Stimulated activated CD4-positive, alpha-beta T cell treated with anti-CD3 and anti-CD28 coated beads, Interleukin-2, amount 100 ng/mL, for 48 hours (primary cell): ENCODE measurements at regions not wholly inside any gene's neighbourhood (a gene's known extent, or its start where the extent isn't known, plus 50 kb on each side); places are given as distances from the start of the nearest gene placed in this dataset.
A peak's percentile ranks its signal among the peaks of the same experiment; 100 is the strongest.

ENCODE experiments used
- DNase-seq, 2 donors: peaks; one replicate each; pipeline ENCODE4 v3.0.0-alpha.2; 2020

DNA sequence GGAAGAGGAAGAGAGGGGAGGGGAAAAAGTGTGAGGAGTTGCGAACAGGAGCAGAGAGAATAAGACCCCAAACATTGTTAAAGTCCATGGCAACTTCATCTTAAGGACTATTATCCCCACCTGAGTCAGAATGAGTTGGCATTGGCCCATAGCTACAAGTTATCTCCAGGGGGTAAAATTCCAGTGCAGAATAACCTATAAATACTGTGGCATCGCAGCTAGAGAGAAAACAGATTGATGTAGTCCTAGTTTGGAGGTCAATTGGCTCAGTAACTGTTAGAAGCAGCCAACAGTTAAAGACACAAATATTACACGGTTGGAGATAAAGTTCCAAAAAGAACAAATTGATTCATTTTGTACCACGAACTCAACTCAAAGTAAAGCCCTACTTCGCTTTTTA lies 313.9 kb upstream of the CCDC54 start:
- no peak for DNase-seq

- peak; percentile 68 to 76 for DNase-seq
Measured at GRCh38 chr3:107064405-107065060, 312.7 kb upstream of the CCDC54 start.

DNA sequence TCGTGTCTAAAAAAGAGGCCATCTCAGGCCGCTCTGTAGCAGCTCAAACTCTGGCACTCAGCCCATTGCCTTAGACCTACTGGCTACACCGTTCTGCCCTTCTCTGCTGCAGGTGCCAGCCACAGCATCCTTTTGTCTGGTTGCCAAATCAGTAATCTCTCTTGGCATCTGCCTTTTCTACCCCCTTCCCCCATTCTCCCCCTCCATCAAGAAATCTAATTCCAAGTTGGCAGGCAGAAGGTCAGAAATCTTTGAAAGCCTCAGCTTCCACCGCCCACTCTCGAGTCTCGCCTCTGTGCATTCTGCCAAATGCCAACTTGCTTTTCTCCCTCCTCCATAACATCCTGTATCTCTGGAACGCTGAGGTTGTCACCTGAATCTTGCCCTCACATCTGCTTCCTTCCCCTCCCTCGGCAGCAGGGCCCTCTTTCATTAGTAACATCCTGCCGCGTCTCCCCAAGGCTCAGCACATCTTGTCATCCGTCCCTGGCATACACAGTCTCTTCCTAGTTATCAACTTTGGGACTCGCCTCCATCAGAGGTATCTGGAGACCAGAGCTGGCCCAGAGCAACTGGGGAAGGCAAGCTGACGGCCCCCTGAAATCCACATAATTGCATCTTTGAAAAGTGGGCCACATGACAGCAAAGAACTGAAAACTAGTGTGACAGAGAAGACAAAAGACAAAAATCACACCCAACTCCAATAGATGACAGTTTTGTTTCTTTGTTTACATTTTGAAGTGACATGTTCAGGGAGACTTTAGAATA lies 312.0 kb upstream of the CCDC54 start:
- DNase-seq = no peak

DNA sequence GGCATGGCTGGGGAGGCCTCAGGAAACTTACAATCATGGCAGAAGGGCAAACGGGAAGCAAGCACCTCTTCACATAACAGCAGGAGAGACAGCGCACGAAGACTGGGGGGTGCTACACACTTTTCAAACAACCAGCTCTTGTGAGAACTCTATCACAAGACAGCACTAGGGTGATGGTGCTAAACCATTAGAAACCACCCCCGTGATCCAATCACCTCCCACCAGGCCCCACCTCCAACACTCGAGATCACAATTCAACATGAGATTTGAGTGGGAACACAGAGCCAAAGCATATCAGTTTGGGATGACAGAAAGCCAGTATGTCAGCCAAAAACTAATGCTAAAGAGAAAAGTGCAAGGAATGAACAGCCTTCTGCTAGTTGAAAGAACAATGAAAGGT lies 309.8 kb upstream of the CCDC54 start:
- no peak for DNase-seq

- no peak for DNase-seq
Measured at GRCh38 chr3:107068980-107069379, 308.3 kb upstream of the CCDC54 start.

DNA sequence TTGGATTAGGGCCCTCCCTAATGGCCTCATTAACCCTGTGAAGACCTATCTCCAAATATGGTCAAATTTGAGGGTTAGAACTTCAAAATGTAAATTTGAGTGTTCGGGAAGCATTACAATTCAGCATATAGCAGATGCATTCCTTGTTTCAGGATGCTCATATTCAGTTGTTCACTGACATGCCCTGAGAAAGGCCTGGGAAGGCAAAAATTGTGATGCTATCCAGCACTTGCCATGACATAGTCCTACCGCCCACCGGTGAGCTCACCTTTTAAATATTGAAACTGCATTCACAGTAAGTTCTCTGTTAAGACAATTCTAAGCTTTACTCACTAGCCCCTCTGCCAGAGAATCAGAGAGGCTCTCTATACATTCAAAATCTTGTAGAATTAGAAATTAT lies 300.3 kb upstream of the CCDC54 start:
- no peak for DNase-seq

DNA sequence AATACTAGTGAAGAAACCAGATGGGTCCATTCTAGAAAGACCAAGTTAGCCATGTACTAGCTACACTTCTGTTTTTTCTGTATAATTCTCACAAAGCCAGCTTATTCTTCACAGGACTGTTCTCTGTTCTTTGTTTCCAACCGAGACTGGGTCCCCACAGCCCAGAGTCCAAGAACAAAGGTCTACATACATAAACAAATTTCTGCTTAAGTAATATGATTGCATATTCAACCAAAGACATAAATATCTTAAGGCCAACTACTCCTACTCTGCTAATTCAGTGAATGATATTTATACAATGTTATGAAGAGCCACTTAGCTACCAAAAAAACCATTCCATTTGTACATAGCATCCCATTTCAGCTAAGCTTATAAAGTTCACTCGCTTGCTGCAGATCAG lies 299.8 kb upstream of the CCDC54 start:
- DNase-seq = no peak

DNA sequence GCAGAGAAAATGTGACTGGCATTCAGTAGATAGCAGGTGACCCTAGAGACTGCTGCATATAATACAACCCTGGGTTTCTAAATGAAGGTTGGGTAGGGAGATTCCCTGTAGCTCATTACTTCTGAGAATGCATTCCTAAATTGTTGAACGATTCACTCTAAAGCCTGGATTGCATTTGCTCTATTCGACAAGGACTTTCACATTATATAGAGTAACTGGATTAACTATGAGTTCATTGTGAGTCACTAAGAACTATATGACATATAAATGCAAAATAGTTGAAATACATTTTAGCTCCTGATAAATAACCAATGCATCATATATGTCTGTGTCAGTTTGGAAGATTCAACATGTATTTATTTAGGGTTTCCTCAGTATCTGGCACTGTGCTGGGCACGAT lies 294.7 kb upstream of the CCDC54 start:
- no peak for DNase-seq

DNA sequence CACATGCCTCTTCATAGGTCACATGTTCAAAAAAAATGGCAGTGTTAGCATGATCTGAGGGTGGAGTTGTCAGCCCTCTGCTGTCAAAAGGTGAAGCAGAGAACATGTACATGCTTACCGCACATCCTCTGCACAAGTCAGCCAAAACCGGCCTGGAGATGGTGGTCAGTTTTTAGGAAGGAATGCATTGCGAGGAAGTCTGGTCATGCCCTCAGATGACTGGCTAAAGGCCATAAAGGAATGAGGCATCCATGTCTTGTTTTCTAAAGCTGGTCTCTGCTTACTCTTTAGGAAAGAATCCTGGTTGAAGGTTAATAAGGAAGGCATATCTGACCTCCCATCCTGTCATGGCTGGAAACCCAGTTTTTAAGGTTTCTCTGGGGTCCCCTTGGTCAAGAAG lies 292.0 kb upstream of the CCDC54 start:
- no peak for DNase-seq

GRCh38 chr3:107092121-107092520 lies 285.1 kb upstream of the CCDC54 start:
- no peak for DNase-seq

DNA sequence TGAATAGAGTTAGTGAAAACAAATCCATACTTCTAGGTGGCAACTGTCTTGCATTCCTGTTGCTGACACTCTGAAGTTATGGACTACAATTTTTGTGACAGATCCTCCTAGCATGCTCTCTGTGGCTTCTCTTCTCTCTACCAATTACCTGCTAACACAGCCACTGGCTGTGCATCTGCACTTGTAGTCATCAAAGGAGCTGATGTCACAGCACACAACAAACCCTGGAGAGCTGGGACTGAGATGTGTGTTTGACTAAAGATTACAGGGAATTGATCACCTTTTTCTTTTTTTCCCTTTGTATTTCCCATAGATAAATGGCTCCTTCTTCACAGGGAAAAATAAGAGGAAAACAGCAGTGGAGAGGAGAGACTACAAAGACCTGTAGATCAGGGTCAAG lies 278.4 kb upstream of the CCDC54 start:
- no peak for DNase-seq

DNA sequence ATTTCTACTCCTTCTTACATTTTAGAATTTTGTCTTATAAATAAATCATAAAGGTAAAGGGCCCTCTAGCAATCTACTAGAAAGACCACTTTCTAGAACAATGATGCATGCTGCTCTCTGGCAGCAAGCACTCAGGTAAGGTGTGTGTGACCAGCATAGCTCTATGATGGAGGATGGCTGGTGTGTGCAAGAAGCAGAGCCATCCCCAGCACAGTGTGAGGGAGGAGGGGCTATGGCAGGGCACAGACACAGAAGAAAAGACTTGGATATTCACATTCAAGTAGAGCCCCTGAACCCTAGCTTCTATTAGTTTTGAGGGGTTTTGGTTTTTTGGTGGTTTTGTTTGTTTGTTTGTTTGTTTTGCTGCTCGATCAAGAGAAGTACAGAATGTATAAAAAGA lies 277.1 kb upstream of the CCDC54 start:
- no peak for DNase-seq

- no peak for DNase-seq
Measured at GRCh38 chr3:107100573-107100972, 276.7 kb upstream of the CCDC54 start.

DNA sequence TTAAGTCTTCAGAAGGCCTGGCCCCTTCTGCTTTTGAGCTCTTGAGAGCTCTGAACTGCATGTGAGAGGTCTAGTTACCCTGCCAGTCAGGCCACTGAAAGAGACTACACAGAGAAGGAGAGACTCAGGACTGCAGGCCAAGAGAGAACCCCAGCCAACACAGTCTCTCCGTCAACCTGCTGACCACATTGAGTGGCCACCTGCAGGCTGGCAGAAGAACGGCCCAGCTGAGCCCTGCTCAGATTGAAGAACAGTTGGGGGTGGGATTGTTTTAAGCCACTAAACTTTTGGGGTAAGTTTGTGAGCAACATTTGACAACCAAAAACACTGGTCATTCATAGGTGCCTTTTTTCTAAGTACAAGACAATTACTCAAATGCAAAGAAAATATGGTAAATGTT lies 273.5 kb upstream of the CCDC54 start:
- no peak for DNase-seq

GRCh38 chr3:107106316-107106715 lies 270.9 kb upstream of the CCDC54 start:
- DNase-seq = no peak

- no peak for DNase-seq
Measured at GRCh38 chr3:107106907-107107306, 270.3 kb upstream of the CCDC54 start.

DNA sequence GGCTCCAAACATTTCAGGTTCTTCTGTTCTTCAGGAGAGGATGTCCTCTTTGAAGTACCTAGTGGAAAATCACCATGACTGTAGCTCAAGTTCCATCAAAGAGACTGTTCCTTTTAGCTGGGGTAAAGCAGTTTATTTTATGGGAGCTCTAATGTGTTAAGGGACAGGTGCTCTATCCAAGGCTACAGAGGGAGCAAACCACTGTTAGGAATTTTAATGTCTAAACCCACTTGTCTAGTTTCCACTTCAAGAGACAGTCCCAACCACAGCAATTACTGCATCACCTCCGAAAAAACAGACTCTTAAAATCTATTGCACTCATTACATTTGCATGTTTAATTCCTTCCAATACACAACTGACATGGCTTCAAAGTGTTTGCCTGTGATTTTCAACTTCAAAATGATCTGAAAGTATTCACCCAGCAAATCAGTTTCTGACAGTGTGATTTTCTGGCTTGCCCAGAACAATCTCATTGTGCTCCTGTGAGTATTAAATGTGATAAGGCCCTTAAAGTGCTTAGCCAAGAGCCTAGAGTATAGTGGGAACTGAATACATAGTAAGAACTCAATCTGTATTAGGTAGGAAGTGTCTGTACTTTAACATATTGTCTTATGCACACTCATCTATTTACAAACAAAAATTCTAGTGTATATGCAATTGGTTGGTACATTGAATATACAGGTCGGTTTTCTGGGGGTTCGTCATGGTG lies 266.5 kb upstream of the CCDC54 start:
- no peak for DNase-seq

- DNase-seq = no peak
Measured at GRCh38 chr3:107111872-107112271, 265.4 kb upstream of the CCDC54 start.

- DNase-seq = no peak
Measured at GRCh38 chr3:107112356-107112755, 264.9 kb upstream of the CCDC54 start.

DNA sequence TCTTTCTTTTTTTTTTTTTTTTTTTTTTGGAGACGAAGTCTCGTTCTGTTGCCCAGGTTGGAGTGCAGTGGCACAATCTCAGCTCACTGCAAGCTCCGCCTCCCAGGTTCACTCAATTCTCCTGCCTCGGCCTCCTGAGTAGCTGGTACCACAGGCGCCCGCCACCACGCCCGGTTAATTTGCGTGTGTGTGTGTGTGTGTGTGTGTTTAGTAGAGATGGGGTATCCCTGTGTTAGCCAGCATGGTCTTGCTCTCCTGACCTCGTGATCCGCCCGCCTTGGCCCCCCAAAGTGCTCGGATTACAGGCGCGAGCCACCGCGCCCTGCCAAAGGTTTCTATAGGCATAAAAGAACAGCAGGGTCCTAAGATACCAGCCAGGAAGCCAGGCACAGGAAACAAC lies 261.0 kb upstream of the CCDC54 start:
- DNase-seq = no peak

DNA sequence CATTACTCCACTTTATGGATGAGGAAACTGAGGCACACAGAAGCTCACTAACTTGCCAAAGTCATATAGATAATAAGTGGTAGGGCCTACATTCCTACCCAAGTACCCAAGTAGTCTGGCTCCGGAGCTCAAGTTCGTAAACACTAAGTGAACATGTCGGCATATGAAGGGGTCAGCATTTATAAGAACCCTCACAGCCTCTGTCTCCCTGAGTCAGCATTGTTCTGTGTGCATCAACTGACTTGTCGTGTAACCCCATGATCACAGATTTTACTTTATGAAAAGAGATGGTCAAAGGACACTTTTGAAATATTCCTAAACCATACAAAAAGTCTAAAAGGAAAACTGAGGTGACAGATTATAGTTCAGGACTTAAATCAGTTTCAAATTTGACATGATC lies 260.1 kb upstream of the CCDC54 start:
- no peak for DNase-seq

- no peak for DNase-seq
Measured at GRCh38 chr3:107117922-107118536, 259.2 kb upstream of the CCDC54 start.

GRCh38 chr3:107124885-107125284 lies 252.4 kb upstream of the CCDC54 start:
- no peak for DNase-seq

- DNase-seq = no peak
Measured at GRCh38 chr3:107128946-107129345, 248.3 kb upstream of the CCDC54 start.
